ENCODE measurements at regions not wholly inside any gene's neighbourhood (a gene's known extent, or its start where the extent isn't known, plus 50 kb on each side); places are given as distances from the start of the nearest gene placed in this dataset.

GRCh38 chr3:124250053-124250452 is 258.1 kb upstream of the ROPN1 start:
- no peak for DNase-seq

- DNase-seq: no peak
Observed at GRCh38 chr3:124256156-124256555, 264.2 kb upstream of the ROPN1 start.

GRCh38 chr3:124256599-124256998 is 264.7 kb upstream of the ROPN1 start:
- DNase-seq: no peak

GRCh38 chr3:124257336-124257864 is 265.5 kb upstream of the ROPN1 start:
- DNase-seq: no peak

GRCh38 chr3:124258057-124258500 is 266.2 kb upstream of the ROPN1 start:
- no peak for DNase-seq

- no peak for DNase-seq
Observed at GRCh38 chr3:124260206-124260915, 268.4 kb upstream of the ROPN1 start.

- no peak for DNase-seq
Observed at GRCh38 chr3:124261306-124261705, 269.4 kb upstream of the ROPN1 start.

- peak; percentile 12 for DNase-seq
Observed at GRCh38 chr3:124263168-124263567, 271.2 kb upstream of the ROPN1 start.

GRCh38 chr3:124264346-124264745 is 272.4 kb upstream of the ROPN1 start:
- no peak for DNase-seq

- DNase-seq: no peak
Observed at GRCh38 chr3:124266487-124266886, 274.6 kb upstream of the ROPN1 start.

- DNase-seq: no peak
Observed at GRCh38 chr3:124267406-124267805, 275.5 kb upstream of the ROPN1 start.

GRCh38 chr3:124268355-124268754 is 276.4 kb upstream of the ROPN1 start:
- no peak for DNase-seq

- no peak for DNase-seq
Observed at GRCh38 chr3:124269619-124270018, 277.7 kb upstream of the ROPN1 start.

- no peak for DNase-seq
Observed at GRCh38 chr3:124272605-124273151, 280.8 kb upstream of the ROPN1 start.

- no peak for DNase-seq
Observed at GRCh38 chr3:124273651-124274050, 281.7 kb upstream of the ROPN1 start.

- DNase-seq: no peak
Observed at GRCh38 chr3:124274051-124274450, 282.1 kb upstream of the ROPN1 start.

GRCh38 chr3:124275412-124275811 is 283.5 kb upstream of the ROPN1 start:
- DNase-seq: no peak

GRCh38 chr3:124276133-124276532 is 284.2 kb upstream of the ROPN1 start:
- DNase-seq: no peak

- no peak for DNase-seq
Observed at GRCh38 chr3:124276539-124277143, 284.7 kb upstream of the ROPN1 start.

GRCh38 chr3:124277144-124277890 is 285.4 kb upstream of the ROPN1 start:
- no peak for DNase-seq

GRCh38 chr3:124281453-124282316 is 289.8 kb upstream of the ROPN1 start:
- peak; percentile 7 for DNase-seq

Data from activated CD4-positive, alpha-beta T cell treated with anti-CD3 and anti-CD28 coated beads, Interleukin-2, Interleukin-6, amounts not matched to agents 100 ng/mL and 50 ng/mL, durations not matched to agents 16 hours and 8 hours (primary cell).